K562 (cell line): ENCODE measurements at regions not wholly inside any gene's neighbourhood (a gene's known extent, or its start where the extent isn't known, plus 50 kb on each side); places are given as distances from the start of the nearest gene placed in this dataset.

Source experiments
- ATAC-seq: fragments of 200-7000 bp; cut with Tn5 transposase; 3 replicates; pipeline ENCODE4 v1.9.1; 2020; ENCODE audit warnings: moderate library complexity
- BruUV-seq: library from RNA; stranded (reverse); fragments of 400-500 nt; replicated peaks from 2 replicates; lab custom pipeline; 2021; lab: Mats Ljungman, UMichigan
- CTCF ChIA-PET: fragments of 300-600 bp; formaldehyde crosslinking; extraction: SDS; loops from one replicate; lab custom pipeline; 2021; ENCODE audit warnings: low intra/inter-chr PET ratio; lab: Yijun Ruan, JAX
- POLR2A ChIA-PET: fragments of 300-600, 350-650 bp; sonication (Branson Sonifier 250); formaldehyde crosslinking; extraction: SDS; loops from one replicate; lab custom pipeline; 2021; ENCODE audit warnings: antibody characterized with exemption, inconsistent platforms; lab: Yijun Ruan, JAX
- DNase-seq, 4 experiments: peaks; one replicate each; pipeline versions ENCODE4 v3.0.0 to v3.0.0-alpha.2; 2011 to 2018; ENCODE audit warnings: low spot score in 3 of 4, mixed read lengths in 3 of 4; ENCODE audit errors: extremely low read depth in 1 of 4
- FAIRE-seq: peaks from 2 replicates; lab custom pipeline; 2011; peaks lifted over from hg19 to GRCh38; lab: Jason Lieb, UNC
- H2AFZ ChIP-seq: 2 replicates; pipeline ENCODE4 v1.6.0; 2011; ENCODE audit warnings: low read depth, low read length, control low read depth, inconsistent platforms
- H3K27ac ChIP-seq: fragments of 200-600 bp; 3 replicates; pipeline ENCODE4 v1.8.0; 2011; ENCODE audit warnings: low read depth, mild to moderate bottlenecking, control low read depth, inconsistent platforms, low read length, moderate library complexity, mixed read lengths; ENCODE audit errors: extremely low read depth
- H3K27me3 ChIP-seq, 2 experiments: fragments of 300-600 bp in 1 of 2; 2 replicates in 1 of 2; 3 replicates in 1 of 2; pipeline versions ENCODE4 v1.6.0 to v1.8.0; 2011; ENCODE audit warnings: inconsistent platforms in 2 of 2, low read length in 2 of 2, mild to moderate bottlenecking in 1 of 2, mixed read lengths in 1 of 2, moderate library complexity in 1 of 2; ENCODE audit not compliant: control insufficient read depth in 2 of 2, insufficient read depth in 2 of 2
- H3K36me3 ChIP-seq: fragments of 300-600 bp; 3 replicates; pipeline ENCODE4 v1.8.0; 2011; ENCODE audit warnings: mild to moderate bottlenecking, low read length, inconsistent platforms; ENCODE audit not compliant: control insufficient read depth, insufficient read depth
- H3K4me1 ChIP-seq, 2 experiments: fragments of 200-600 bp in 1 of 2; replicated peaks in 1 of 2; 2 replicates in 1 of 2; 3 replicates in 1 of 2; pipeline versions ENCODE4 v1.5.1 to v1.8.0; 2011; ENCODE audit warnings: inconsistent platforms in 2 of 2, low read length in 2 of 2, mild to moderate bottlenecking in 1 of 2, mixed read lengths in 1 of 2, moderate library complexity in 1 of 2; ENCODE audit not compliant: control insufficient read depth in 2 of 2, insufficient read depth in 2 of 2
- H3K4me2 ChIP-seq: 2 replicates; pipeline ENCODE4 v1.6.1; 2011; ENCODE audit warnings: low read length, control low read depth, inconsistent platforms, mixed read lengths; ENCODE audit not compliant: insufficient read depth
- H3K4me3 ChIP-seq: fragments of 200-600 bp; sonication (generic), shearing (Covaris generic); 2 replicates; pipeline ENCODE4 v1.5.1; 2016; ENCODE audit warnings: control low read depth, inconsistent platforms
- H3K79me2 ChIP-seq: fragments of 200-600 bp; 3 replicates; pipeline ENCODE4 v1.8.0; 2011; ENCODE audit warnings: low read length, inconsistent platforms; ENCODE audit not compliant: control insufficient read depth, insufficient read depth
- H3K9ac ChIP-seq, 2 experiments: 2 replicates each; pipeline versions ENCODE4 v1.6.0 to v1.6.1; 2011; ENCODE audit warnings: low read depth in 2 of 2, low read length in 2 of 2, control low read depth in 1 of 2, inconsistent platforms in 1 of 2, mild to moderate bottlenecking in 1 of 2, mixed read lengths in 1 of 2; ENCODE audit not compliant: insufficient read depth in 1 of 2
- H3K9me1 ChIP-seq: one replicate; pipeline ENCODE4 v1.6.0; 2011; ENCODE audit warnings: inconsistent platforms, mild to moderate bottlenecking, low read length, moderate library complexity; ENCODE audit not compliant: control insufficient read depth, insufficient read depth
- H3K9me3 ChIP-seq: replicated peaks from 2 replicates; pipeline ENCODE4 v1.5.1; 2011; ENCODE audit warnings: low read depth, low read length, inconsistent platforms; ENCODE audit not compliant: control insufficient read depth, insufficient read depth
- H4K20me1 ChIP-seq: replicated peaks from 2 replicates; pipeline ENCODE4 v1.6.1; 2011; ENCODE audit warnings: low read length, inconsistent platforms, mixed read lengths; ENCODE audit not compliant: control insufficient read depth, insufficient read depth
- BHLHE40 ChIP-seq: IDR thresholded peaks from 2 replicates; pipeline ENCODE4 v1.6.1; 2011; ENCODE audit warnings: low read length, improper control_type of control experiment
- CBFB ChIP-seq: sonication (generic); formaldehyde crosslinking; IDR thresholded peaks from 2 replicates; pipeline ENCODE4 v1.4.0; 2020; ENCODE audit warnings: mild to moderate bottlenecking, missing genetic modification reagents
- CTCF ChIP-seq, 3 experiments: IDR thresholded peaks in 2 of 3; conservative IDR thresholded peaks in 1 of 3; 2 replicates each; pipeline ENCODE4 v1.5.1; 2011 to 2012; ENCODE audit warnings: low read length in 3 of 3, mild to moderate bottlenecking in 3 of 3, control low read depth in 2 of 3, improper control_type of control experiment in 1 of 3, inconsistent platforms in 1 of 3, low read depth in 1 of 3, mixed read lengths in 1 of 3, moderate library complexity in 1 of 3; ENCODE audit not compliant: insufficient read depth in 2 of 3
- EGR1 ChIP-seq: fragments of 450-650 bp; conservative IDR thresholded peaks from 2 replicates; pipeline ENCODE4 v1.6.1; 2017; ENCODE audit warnings: mild to moderate bottlenecking
- FOXA3 ChIP-seq, 2 experiments: fragments of 450-650 bp in 1 of 2; sonication (generic) in 1 of 2; formaldehyde crosslinking; IDR thresholded peaks in 1 of 2; conservative IDR thresholded peaks in 1 of 2; 2 replicates each; pipeline versions ENCODE4 v1.4.0 to v1.8.0; 2020 to 2022; ENCODE audit warnings: mild to moderate bottlenecking in 2 of 2, missing genetic modification reagents in 1 of 2
- KDM5B ChIP-seq: fragments of 200-600 bp; sonication (generic); IDR thresholded peaks from 2 replicates; pipeline ENCODE4 v1.6.1; 2012; ENCODE audit warnings: low read depth, mild to moderate bottlenecking, moderate library complexity, low read length, control low read depth, inconsistent platforms; ENCODE audit not compliant: insufficient replicate concordance
- MAFK ChIP-seq: IDR thresholded peaks from 2 replicates; pipeline ENCODE4 v1.6.1; 2011; ENCODE audit warnings: low read length, improper control_type of control experiment
- MAX ChIP-seq: sonication (generic); formaldehyde crosslinking; IDR thresholded peaks from 2 replicates; pipeline ENCODE4 v1.9.0; 2022; ENCODE audit warnings: mild to moderate bottlenecking, missing genetic modification reagents
- MLX ChIP-seq, 2 experiments: fragments of 450-650 bp in 1 of 2; sonication (generic) in 1 of 2; formaldehyde crosslinking; conservative IDR thresholded peaks; 2 replicates each; pipeline versions ENCODE4 v1.4.0 to v1.8.1; 2020 to 2022; ENCODE audit warnings: mild to moderate bottlenecking in 1 of 2, missing genetic modification reagents in 1 of 2
- NCOR1 ChIP-seq: fragments of 450-650 bp; IDR thresholded peaks from 2 replicates; pipeline ENCODE4 v1.6.1; 2016; ENCODE audit warnings: mild to moderate bottlenecking, moderate library complexity
- POLR2AphosphoS2 ChIP-seq: IDR thresholded peaks from 2 replicates; pipeline ENCODE4 v1.6.1; 2012; ENCODE audit warnings: low read length, improper control_type of control experiment
- RAD21 ChIP-seq, 2 experiments: fragments of 250-450 bp in 1 of 2; fragments of 450-650 bp in 1 of 2; sonication (Bioruptor Pico) in 1 of 2; formaldehyde crosslinking in 1 of 2; IDR thresholded peaks in 1 of 2; conservative IDR thresholded peaks in 1 of 2; 2 replicates each; pipeline versions ENCODE4 v1.4.0 to v1.8.0; 2020 to 2022; ENCODE audit warnings: mild to moderate bottlenecking in 2 of 2, moderate library complexity in 1 of 2
- RBBP5 ChIP-seq: fragments of 200-600 bp; sonication (generic); IDR thresholded peaks from 2 replicates; pipeline ENCODE4 v1.6.1; 2012; ENCODE audit warnings: borderline replicate concordance, mild to moderate bottlenecking, low read length, control low read depth, inconsistent platforms; ENCODE audit not compliant: insufficient read depth, poor library complexity, severe bottlenecking
- ZBTB17 ChIP-seq: fragments of 450-650 bp; formaldehyde crosslinking; IDR thresholded peaks from 2 replicates; pipeline ENCODE4 v1.4.0; 2020; ENCODE audit warnings: mild to moderate bottlenecking
- ZBTB9 ChIP-seq: fragments of 450-650 bp; formaldehyde crosslinking; IDR thresholded peaks from 2 replicates; pipeline ENCODE4 v1.4.0; 2020; ENCODE audit warnings: mild to moderate bottlenecking, moderate library complexity
- ZKSCAN8 ChIP-seq: fragments of 200-800 bp; sonication (Bioruptor generic); IDR thresholded peaks from 2 replicates; pipeline ENCODE4 v1.6.1; 2016; ENCODE audit warnings: missing genetic modification characterization, missing compliant biosample characterization
- ZNF133 ChIP-seq: fragments of 250-450 bp; sonication (Bioruptor Pico); IDR thresholded peaks from 2 replicates; pipeline ENCODE4 v1.4.0; 2020; ENCODE audit warnings: mild to moderate bottlenecking
- WGBS: fragments of 100-300 bp; shearing (Covaris generic); methylation state at CpG from one replicate; pipeline ENCODE4 v1.1.6; 2016; ENCODE audit warnings: low coverage, mixed read lengths; ENCODE audit not compliant: insufficient coverage; ENCODE audit errors: missing lambda C conversion rate; 5-methylcytosine and 5-hydroxymethylcytosine counted together
- in situ Hi-C: fragments of 300-500 bp; cut with MboI; formaldehyde crosslinking; loops from 4 replicates; pipeline ENCODE4 v1.15.0; 2018; ENCODE audit warnings: inconsistent platforms, mixed read lengths
- intact Hi-C: fragments of 100-400 bp; cut with micrococcal nuclease; formaldehyde crosslinking; loops from 2 replicates; pipeline ENCODE4 v1.14.2; 2022
- TF ChIP-seq, protein P1 (sequence below): fragments of 250-450 bp; sonication (Bioruptor Pico); IDR thresholded peaks from 2 replicates; pipeline ENCODE4 v1.8.0; 2021; ENCODE audit warnings: moderate library complexity, mild to moderate bottlenecking, inconsistent platforms

- DNase-seq (peak; percentile 41 to 63 (median 51)), ATAC-seq (peak; percentile 93), FAIRE-seq (peak; percentile 40)
- no peaks in the 10 kb centered on the region for H3K79me2 ChIP-seq
- no peak overlapping the region for H2AFZ ChIP-seq
- ChIA-PET CTCF (interaction anchor here (0.5 to 1.2 kb wide), 4 partner anchors 28 to 294 kb away, joined by 3 to 5 read pairs (median 4); no protein-coding TSS in a partner anchor), POLR2A (interaction anchor here (1.0 kb wide), 1 partner anchor 9 kb away, joined by 3 read pairs; no protein-coding TSS in a partner anchor)
- no peaks in the 10 kb centered on the region for H3K36me3 ChIP-seq
- BruUV-seq = no TSS peak
- peaks cover 13 to 22% of the 10 kb centered on the region in 2 experiments for H3K27me3 ChIP-seq
- H3K4me3 ChIP-seq = no peak overlapping the region
- under 1% methylated on average over 15 of the region's 16 CpGs for WGBS
- in situ Hi-C loops (no loop called here), intact Hi-C loops (loop anchor here (1.0 kb wide), 1 partner anchor 204 kb away; no protein-coding TSS in a partner anchor)
- H3K4me1 ChIP-seq = no peaks in the 10 kb centered on the region
- H3K9ac ChIP-seq = no peak overlapping the region
- H4K20me1 ChIP-seq = no peaks in the 10 kb centered on the region
- H3K27ac ChIP-seq = no peak overlapping the region
- no peaks in the 10 kb centered on the region for H3K9me3 ChIP-seq
- H3K9me1 ChIP-seq = no peaks in the 10 kb centered on the region
- no peak overlapping the region for H3K4me2 ChIP-seq
- TF ChIP-seq, protein P1, sequence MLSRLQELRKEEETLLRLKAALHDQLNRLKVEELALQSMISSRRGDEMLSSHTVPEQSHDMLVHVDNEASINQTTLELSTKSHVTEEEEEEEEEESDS (CRISPR knock-in tag) = no peak
- no peak for TF ChIP-seq FOXA3 (CRISPR knock-in tag; conservative IDR thresholded peaks at IDR 0.05 in 1 of 2, IDR thresholded peaks at IDR 0.05 in 1 of 2)
- TF ChIP-seq RBBP5 = no peak
- TF ChIP-seq ZKSCAN8 (CRISPR knock-in tag) = no peak
- TF ChIP-seq NCOR1 = no peak
- TF ChIP-seq RAD21 (CRISPR knock-in tag; conservative IDR thresholded peaks at IDR 0.05 in 1 of 2, IDR thresholded peaks at IDR 0.05 in 1 of 2) = peak in 1 of 2 experiments; percentile 54; a peak in 2 of 4 replicates
- no peak for TF ChIP-seq ZBTB17 (CRISPR knock-in tag)
- no peak for TF ChIP-seq CBFB (CRISPR knock-in tag)
- no peak for TF ChIP-seq POLR2AphosphoS2
- no peak for TF ChIP-seq MLX (CRISPR knock-in tag; conservative IDR thresholded peaks at IDR 0.05)
- peak; percentile 65 to 78 (median 71) for TF ChIP-seq CTCF (IDR thresholded peaks at IDR 0.05 in 2 of 3, conservative IDR thresholded peaks at IDR 0.05 in 1 of 3; ENCODE audit: insufficient read depth in 2 of 3, low read depth in 1 of 3, low read length in 3 of 3)
- no peak for TF ChIP-seq EGR1
- no peak for TF ChIP-seq KDM5B
- TF ChIP-seq ZBTB9 = no peak
- no peak for TF ChIP-seq MAFK
- no peak for TF ChIP-seq BHLHE40
- TF ChIP-seq MAX = no peak
- no peak for TF ChIP-seq ZNF133
Measured at GRCh38 chr10:2839081-2839725, 228.1 kb upstream of the PFKP start.
